DMS153 (cell line): ENCODE measurements at regions not wholly inside any gene's neighbourhood (a gene's known extent, or its start where the extent isn't known, plus 50 kb on each side); places are given as distances from the start of the nearest gene placed in this dataset.
A peak's percentile ranks its signal among the peaks of the same experiment; 100 is the strongest.

Source experiments
- DNase-seq: peaks from one replicate; lab custom pipeline; 2025; lab: John Stamatoyannopoulos, UW

GRCh38 chr3:106699122-106699521 is 678.1 kb upstream of the CCDC54 start:
- peak; percentile 83 for DNase-seq

GRCh38 chr3:106700981-106701380 is 676.3 kb upstream of the CCDC54 start:
- DNase-seq = no peak

GRCh38 chr3:106703524-106703923 is 673.7 kb upstream of the CCDC54 start:
- no peak for DNase-seq

GRCh38 chr3:106707347-106707746 is 669.9 kb upstream of the CCDC54 start:
- no peak for DNase-seq

- no peak for DNase-seq
These were observed 666.6 kb upstream of the CCDC54 start for GRCh38 chr3:106710596-106710995.

GRCh38 chr3:106711650-106712049 is 665.6 kb upstream of the CCDC54 start:
- DNase-seq = no peak

GRCh38 chr3:106714400-106714799 is 662.8 kb upstream of the CCDC54 start:
- no peak for DNase-seq

- no peak for DNase-seq
These were observed 662.0 kb upstream of the CCDC54 start for GRCh38 chr3:106715286-106715685.

GRCh38 chr3:106717178-106717780 is 660.0 kb upstream of the CCDC54 start:
- DNase-seq = no peak

GRCh38 chr3:106719077-106719476 is 658.2 kb upstream of the CCDC54 start:
- DNase-seq = no peak

- no peak for DNase-seq
These were observed 657.7 kb upstream of the CCDC54 start for GRCh38 chr3:106719583-106719982.

GRCh38 chr3:106720510-106720909 is 656.7 kb upstream of the CCDC54 start:
- no peak for DNase-seq

- no peak for DNase-seq
These were observed 651.7 kb upstream of the CCDC54 start for GRCh38 chr3:106725566-106725965.

GRCh38 chr3:106728315-106729098 is 648.7 kb upstream of the CCDC54 start:
- no peak for DNase-seq

GRCh38 chr3:106729481-106729880 is 647.8 kb upstream of the CCDC54 start:
- DNase-seq = no peak

GRCh38 chr3:106731230-106731629 is 646.0 kb upstream of the CCDC54 start:
- no peak for DNase-seq

GRCh38 chr3:106734712-106735111 is 642.5 kb upstream of the CCDC54 start:
- no peak for DNase-seq

GRCh38 chr3:106737265-106737664 is 640.0 kb upstream of the CCDC54 start:
- DNase-seq = no peak

- no peak for DNase-seq
These were observed 637.1 kb upstream of the CCDC54 start for GRCh38 chr3:106740116-106740515.

GRCh38 chr3:106745344-106746168 is 631.7 kb upstream of the CCDC54 start:
- DNase-seq = no peak

GRCh38 chr3:106746286-106746685 is 631.0 kb upstream of the CCDC54 start:
- DNase-seq = no peak

GRCh38 chr3:106748472-106749262 is 628.6 kb upstream of the CCDC54 start:
- no peak for DNase-seq
